ENCODE measurements at regions not wholly inside any gene's neighbourhood (a gene's known extent, or its start where the extent isn't known, plus 50 kb on each side); places are given as distances from the start of the nearest gene placed in this dataset.

GRCh38 chr12:28023156-28023887 is 50.8 kb upstream of the PTHLH start:
- no peak for DNase-seq (ENCODE audit: low spot score in 2 of 2)

GRCh38 chr12:28024231-28024995 is 51.9 kb upstream of the PTHLH start:
- 84 to 86% methylated on average over 3 of the region's 3 CpGs for WGBS, 2 donors
- H3K4me3 ChIP-seq (ENCODE audit: low read depth, poor library complexity, severe bottlenecking): no peak overlapping the region
- intact Hi-C loops (cut with DNase I; ENCODE audit: low total_unique reads): no loop called here
- TF ChIP-seq POLR2A (IDR thresholded peaks at IDR 0.05) (no peak), CTCF (IDR thresholded peaks at IDR 0.05) (no peak)
- DNase-seq (ENCODE audit: low spot score in 2 of 2): no peak

More at GRCh38 chr12:28023156-28023887, 50.8 kb upstream of the PTHLH start:
- TF ChIP-seq POLR2A (IDR thresholded peaks at IDR 0.05): no peak
- TF ChIP-seq CTCF (IDR thresholded peaks at IDR 0.05): no peak
- intact Hi-C loops (cut with DNase I; ENCODE audit: low total_unique reads): no loop called here
- no peak overlapping the region for H3K4me3 ChIP-seq (ENCODE audit: low read depth, poor library complexity, severe bottlenecking)
- 81% methylated on average over 5 of the region's 5 CpGs for WGBS, 2 donors

- no peak for TF ChIP-seq POLR2A (IDR thresholded peaks at IDR 0.05)
- TF ChIP-seq CTCF (IDR thresholded peaks at IDR 0.05): no peak
- no peak overlapping the region for H3K4me3 ChIP-seq (ENCODE audit: low read depth, poor library complexity, severe bottlenecking)
- DNase-seq (ENCODE audit: low spot score in 2 of 2): no peak
- WGBS, 2 donors: 91 to 95% methylated on average over 11 of the region's 11 CpGs
- intact Hi-C loops (cut with DNase I; ENCODE audit: low total_unique reads): no loop called here
These were observed 53.4 kb upstream of the PTHLH start for GRCh38 chr12:28025821-28026505.

- no peak overlapping the region for H3K4me3 ChIP-seq (ENCODE audit: low read depth, poor library complexity, severe bottlenecking)
- intact Hi-C loops (cut with DNase I; ENCODE audit: low total_unique reads): no loop called here
- no peak for TF ChIP-seq CTCF (IDR thresholded peaks at IDR 0.05)
- TF ChIP-seq POLR2A (IDR thresholded peaks at IDR 0.05): no peak
- WGBS, 2 donors: 65 to 82% methylated on average over 5 of the region's 5 CpGs
- no peak for DNase-seq (ENCODE audit: low spot score in 2 of 2)
These were observed 54.2 kb upstream of the PTHLH start for GRCh38 chr12:28026701-28027100.

- TF ChIP-seq CTCF (IDR thresholded peaks at IDR 0.05) (no peak), POLR2A (IDR thresholded peaks at IDR 0.05) (no peak)
- no peak for DNase-seq (ENCODE audit: low spot score in 2 of 2)
- 35 to 40% methylated on average over 5 of the region's 5 CpGs for WGBS, 2 donors
- H3K4me3 ChIP-seq (ENCODE audit: low read depth, poor library complexity, severe bottlenecking): no peak overlapping the region
- intact Hi-C loops (cut with DNase I; ENCODE audit: low total_unique reads): no loop called here
These were observed 54.8 kb upstream of the PTHLH start for GRCh38 chr12:28027328-28027727.
